ENCODE measurements at regions not wholly inside any gene's neighbourhood (a gene's known extent, or its start where the extent isn't known, plus 50 kb on each side); places are given as distances from the start of the nearest gene placed in this dataset.

DNA sequence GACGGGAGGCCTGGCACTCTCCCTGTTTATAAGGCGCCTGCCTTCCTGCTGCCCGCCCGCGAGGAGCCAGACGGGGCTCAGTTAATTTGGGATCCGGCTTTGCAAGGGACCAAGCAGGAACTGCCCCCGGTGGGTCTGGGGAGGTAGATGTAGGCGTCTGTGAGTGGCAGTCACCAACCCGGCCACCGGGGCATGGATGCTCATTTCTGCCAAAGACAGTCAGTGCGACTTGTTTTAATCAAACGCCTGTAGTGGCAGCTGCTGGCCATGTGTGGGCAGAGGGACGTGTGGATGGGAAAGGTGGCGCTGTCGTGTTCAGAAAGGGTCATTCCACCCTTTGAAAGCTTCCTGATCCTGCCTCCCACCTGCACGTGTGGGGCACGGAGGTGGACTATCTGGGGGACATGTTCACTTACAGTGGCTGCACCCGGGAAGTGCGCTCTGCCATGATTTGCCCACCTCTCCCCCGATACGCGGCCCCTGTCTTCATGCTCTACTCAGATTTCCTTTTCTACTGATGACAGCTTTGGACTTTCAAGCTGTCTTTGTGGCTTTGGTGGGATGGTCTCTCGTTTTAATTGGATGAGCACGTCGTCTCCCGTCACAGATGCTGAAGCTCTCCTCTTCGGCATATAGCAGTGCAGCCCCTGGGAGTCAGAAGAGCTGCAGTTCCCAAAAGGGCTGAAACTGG lies 60.3 kb upstream of the CIBAR2 start:
- DNase-seq (ENCODE audit: missing footprints) (no peak), ATAC-seq (peak; percentile 30)
- intact Hi-C loops (cut with DNase I) = loop anchor here (5.0 kb wide), 2 partner anchors 35 to 50 kb away; no protein-coding TSS in a partner anchor

DNA sequence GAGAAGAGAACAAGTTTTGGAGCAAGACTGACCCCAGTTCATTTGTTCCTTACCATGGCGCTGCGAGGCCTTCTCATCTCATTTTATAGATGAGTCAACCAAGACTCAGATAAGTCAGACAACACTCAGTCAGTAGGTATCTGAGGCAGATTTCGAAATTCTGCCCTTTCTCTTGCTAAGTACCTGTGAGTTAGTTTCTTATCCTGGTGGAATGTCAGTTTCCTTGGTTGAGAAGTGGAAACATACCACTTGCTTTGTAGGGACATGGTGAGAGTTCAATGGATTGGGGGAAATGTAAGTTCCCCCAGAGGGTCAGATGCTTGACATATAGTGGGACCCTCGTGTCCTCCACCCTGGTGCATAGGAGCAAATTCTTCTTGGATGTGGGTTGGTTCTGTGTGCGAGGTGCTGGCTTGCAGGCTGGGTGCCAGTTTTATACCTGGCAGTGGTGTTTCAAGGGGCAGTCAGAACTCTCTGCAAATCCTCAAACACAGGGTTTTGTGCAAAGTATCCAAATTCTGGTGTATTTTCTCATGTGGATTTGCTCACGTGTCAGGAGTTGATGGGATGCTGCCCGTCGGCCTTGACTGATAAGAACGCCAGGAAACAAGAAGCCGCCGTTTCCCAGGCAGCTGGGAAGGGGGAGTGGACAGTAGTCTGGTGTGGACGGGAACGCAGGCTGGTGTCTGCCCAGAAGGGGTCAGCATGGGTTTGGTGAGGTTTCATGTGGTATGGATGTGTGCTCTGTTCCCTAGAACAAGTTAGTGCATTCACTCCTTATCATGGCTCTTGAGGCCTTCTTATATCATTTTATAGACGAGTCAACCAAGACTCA lies 61.1 kb upstream of the CIBAR2 start:
- DNase-seq (ENCODE audit: missing footprints) (no peak), ATAC-seq (no peak)
- intact Hi-C loops (cut with DNase I) = loop anchor here (5.0 kb wide), 2 partner anchors 34 to 51 kb away; no protein-coding TSS in a partner anchor

DNA sequence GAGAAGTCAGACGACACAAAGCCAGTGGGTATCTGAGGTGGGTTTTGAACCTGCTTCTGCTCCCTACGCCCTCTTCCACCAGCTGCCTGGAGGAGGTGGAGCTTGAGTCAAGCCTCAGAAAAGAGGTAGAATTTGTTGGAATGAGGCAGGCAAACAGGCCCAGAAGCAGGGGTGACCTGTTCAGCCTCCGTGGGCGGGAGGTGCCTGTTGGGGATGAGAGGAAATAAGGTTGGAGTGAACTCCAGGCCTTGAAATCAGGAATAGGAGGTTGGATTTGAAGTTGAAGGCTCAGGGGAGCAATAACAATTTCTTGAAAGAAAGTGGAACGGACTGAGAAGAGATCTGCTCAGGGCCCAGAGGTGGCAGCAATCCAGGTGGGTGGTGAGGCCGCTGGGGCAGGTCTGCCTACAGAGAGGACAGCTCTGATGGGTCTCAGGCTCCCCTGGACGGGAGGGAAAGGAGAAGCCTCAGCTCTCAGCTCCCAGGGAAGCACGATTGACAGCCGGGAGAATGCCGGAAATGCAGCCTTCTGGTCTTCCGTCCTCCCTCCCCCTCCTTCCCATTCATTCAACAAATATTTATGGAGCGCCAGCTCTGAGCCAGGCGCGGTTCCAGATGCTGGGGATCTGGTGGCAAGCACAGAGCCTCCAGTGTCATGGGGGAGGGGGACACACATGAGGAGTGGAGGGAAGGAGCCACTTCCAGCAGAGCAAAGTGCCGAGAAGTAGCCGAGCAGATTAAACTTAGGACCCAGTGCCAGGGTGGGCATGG lies 61.9 kb upstream of the CIBAR2 start:
- ATAC-seq = no peak
- intact Hi-C loops (cut with DNase I) = loop anchor here (5.0 kb wide), 2 partner anchors 33 to 52 kb away; no protein-coding TSS in a partner anchor

DNA sequence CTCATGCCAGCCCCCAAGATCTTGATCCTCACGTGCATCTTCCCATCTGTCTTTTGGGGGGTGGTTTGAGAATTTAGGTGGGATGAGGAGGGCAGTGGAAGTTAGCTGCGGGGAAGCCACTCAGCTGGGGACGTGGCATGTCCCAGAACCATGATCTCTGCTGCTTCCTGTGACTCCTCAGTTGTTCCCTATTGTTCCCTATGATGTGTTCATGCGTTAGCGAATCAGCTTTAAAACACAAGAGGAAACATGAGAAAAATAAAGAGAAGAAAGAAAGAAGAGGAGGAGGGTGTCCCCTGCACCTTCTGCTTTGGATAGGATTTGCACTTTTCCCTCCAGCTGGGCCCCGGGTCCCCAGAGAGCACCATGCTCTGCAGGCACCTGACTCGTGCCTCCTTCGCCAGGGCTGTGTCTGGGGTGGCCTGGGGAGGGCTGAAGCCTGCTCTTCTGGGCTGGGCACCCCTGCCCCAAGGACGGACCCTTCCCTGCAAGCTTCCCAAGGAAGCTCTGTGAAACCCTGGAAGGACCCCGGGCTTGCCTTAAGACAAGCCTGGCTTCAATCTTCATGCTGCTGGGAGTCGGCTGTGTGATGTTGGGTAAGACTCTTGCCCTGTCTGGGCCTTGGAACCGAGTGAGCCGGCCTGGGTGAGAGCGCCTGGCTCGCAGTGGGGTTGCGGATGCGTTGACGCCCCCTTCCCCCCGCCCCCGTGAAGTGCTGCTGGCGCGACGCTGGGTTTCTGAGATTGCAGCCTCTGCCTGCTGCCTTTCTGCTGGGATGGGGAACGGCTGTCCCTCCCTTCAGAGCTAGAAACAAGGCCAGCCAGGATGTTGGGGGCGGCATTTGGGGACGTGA lies 62.8 kb upstream of the CIBAR2 start:
- DNase-seq (ENCODE audit: missing footprints) = no peak
- intact Hi-C loops (cut with DNase I) = loop anchor here (5.0 kb wide), 2 partner anchors 32 to 53 kb away; no protein-coding TSS in a partner anchor

More for the DNA sequence above, 61.9 kb upstream of the CIBAR2 start:
- DNase-seq (ENCODE audit: missing footprints) = no peak

DNA sequence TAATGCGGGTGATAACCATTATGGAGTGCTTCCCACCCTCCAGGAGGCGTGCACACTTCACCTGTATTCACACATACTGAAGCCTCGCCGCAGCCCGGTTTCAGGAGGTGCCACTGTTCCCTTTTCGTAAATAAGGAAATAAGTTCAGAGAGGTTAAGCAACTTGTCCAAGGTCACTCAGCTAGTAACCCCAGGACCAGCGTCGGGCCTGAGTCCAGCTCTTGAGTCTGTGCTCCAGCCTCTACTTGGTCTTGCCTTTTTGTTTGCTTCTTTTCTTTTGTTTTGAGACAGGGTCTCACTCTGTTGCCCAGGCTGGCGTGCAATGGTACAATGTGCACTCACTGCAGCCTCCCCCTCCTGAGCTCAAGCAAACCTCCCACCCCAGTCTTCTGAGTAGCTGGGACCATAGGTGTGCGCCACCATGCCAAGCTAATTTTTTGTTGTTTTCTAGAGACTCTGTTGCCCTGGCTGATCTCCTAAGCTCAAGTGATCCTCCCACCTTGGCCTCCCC lies 63.5 kb upstream of the CIBAR2 start:
- intact Hi-C loops (cut with DNase I) = no loop called here
- no peak for DNase-seq (ENCODE audit: missing footprints)
- ATAC-seq = no peak

More for the DNA sequence above, 62.8 kb upstream of the CIBAR2 start:
- no peak for ATAC-seq

DNA sequence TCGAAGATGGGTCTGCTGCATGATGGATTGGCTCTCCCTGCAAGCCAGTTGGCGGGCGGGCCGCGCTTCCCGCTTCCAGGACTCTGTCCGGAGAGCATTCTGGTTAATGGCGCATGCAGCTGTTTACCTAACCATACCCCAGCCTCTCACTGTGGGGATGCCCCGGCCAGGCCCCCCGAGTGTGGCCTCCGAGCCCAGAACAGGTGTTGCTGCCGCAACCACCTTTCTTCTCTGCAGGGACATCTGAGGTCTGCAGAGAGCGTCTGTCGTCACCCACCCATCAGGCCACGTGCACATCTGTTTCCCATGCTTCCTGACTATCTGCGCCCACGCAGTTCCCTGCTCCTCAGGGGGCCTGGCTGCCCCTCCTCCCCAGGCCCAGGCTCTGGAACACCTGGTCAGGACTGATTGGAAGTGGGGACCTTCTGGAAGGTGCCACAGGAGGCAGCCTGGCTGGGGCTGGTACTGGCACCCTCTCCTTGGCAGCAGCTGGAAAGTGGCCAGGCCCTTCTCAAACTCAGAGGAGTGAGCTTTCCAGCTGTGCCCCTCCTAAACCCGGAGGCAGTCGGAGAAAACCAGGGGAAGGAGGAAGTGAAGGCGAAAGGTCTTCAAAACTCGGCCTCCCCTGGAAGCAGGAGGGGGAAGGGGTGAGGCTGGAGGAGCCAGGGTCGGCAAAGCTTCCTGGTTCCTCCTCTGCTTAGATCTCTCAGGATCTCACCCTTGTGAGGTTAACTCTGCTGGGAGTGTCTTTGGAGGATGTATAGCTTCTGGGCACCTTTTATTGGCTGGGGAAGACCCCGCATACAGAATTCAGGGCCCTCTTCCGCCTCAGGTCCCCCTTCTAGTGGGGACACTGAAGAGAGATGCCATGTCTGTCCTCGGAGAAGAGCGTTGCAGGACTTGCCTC lies 64.5 kb upstream of the CIBAR2 start:
- intact Hi-C loops (cut with DNase I) = no loop called here
- DNase-seq (ENCODE audit: missing footprints) = no peak
- no peak for ATAC-seq

DNA sequence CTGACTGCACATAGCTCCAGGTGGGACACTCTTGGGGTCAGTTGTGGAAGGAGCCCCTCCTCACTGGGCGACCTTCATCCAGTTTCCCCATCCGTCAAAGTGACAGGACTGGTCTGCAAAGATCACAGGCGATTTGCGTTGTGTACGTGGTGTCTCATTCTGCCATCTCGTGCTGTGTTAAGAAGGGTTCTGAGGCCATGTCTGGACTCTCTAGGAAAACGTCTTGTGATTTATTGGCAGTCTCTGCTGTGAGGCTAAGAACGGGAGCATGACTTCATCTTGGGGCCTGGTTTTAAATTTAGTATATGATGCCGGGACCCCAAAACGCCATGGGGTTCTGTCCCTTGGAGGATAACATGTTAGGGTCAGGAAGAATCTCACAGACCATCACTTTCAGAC lies 65.2 kb upstream of the CIBAR2 start:
- DNase-seq (ENCODE audit: missing footprints) (no peak), ATAC-seq (no peak)
- intact Hi-C loops (cut with DNase I) = no loop called here

DNA sequence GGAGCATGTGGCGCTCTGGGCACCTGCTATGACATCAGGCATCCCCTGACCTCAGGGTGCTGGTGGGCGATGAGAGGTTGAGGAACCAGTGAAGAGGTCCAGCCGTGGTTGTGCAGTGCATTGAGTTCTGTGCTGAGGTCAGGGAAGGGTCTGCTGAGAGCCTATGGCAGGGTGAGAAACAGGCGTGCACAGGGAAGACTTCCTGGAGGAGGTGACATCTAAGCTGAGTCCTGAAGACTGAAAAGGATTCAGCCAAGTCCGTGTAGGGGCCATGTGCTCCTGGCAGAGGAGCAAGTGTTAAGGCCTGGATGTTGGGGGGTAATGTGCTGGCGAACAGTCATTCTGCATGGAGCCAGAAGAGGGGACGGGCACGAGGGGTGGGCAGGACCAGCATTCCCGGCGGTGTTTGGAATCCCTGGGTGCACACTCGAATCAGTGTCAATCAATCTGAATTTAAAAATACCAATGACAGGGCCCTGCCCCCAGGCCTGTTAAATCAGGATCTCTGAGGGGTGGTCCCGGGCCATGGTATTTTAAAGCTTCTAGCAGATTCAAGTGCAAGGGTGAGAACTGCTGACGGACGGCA lies 65.8 kb upstream of the CIBAR2 start:
- intact Hi-C loops (cut with DNase I) = no loop called here
- ATAC-seq (no peak), DNase-seq (ENCODE audit: missing footprints) (no peak)

DNA sequence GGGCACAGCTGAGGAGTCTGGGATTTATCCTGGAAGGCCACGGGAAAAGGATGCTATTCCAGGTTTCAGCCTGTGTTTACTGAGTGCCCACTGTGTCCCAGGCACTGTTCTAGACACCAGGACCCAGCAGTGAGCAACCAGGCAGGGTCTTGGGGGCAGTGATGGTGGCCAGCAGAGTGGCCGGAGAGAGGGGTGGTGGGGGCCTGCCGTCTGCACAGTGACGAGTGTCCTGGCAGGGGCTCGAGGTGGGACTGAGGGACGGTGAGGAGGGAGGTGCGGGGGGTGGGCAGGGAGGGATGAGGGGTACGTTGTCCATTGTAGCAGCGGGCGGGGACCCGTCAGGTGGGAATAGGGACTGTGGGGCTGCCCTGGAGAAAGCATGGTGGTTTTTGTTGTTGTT lies 66.3 kb upstream of the CIBAR2 start:
- intact Hi-C loops (cut with DNase I) = no loop called here
- DNase-seq (ENCODE audit: missing footprints) (no peak), ATAC-seq (no peak)

DNA sequence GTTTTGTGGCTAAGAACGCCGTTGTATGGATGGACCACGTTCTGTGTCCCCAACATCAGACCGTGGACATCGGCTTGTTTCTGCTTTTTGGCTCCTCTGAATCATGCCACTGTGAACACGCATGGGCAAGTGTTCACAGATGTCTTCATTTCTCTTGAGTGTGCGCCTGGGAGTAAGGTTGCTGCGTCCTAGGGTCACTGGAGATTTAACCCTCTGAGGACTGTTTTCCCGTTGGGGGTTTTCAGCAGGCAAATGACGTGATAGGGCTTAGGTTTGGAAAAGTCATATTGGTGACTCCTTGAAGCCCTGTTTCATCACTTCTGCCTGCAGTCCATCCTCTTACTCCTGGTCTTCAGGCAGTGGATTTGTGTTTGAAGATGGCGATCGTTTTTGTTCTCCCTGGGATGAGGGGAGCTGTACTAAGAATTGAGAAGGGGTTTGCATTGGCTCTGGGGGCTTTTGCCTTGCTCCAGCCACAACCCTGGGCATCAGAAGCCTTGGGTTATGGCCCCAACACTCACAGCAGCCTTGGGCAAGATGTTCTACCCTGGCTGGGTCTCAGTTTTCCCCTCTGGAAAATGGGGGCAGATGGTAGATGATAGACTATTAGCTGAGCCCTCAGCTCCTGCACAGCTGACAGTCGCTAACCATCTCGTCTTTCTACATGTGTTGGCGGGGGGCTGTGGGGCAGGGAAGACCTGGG lies 67.2 kb upstream of the CIBAR2 start:
- DNase-seq (ENCODE audit: missing footprints) (no peak), ATAC-seq (no peak)
- intact Hi-C loops (cut with DNase I) = no loop called here

DNA sequence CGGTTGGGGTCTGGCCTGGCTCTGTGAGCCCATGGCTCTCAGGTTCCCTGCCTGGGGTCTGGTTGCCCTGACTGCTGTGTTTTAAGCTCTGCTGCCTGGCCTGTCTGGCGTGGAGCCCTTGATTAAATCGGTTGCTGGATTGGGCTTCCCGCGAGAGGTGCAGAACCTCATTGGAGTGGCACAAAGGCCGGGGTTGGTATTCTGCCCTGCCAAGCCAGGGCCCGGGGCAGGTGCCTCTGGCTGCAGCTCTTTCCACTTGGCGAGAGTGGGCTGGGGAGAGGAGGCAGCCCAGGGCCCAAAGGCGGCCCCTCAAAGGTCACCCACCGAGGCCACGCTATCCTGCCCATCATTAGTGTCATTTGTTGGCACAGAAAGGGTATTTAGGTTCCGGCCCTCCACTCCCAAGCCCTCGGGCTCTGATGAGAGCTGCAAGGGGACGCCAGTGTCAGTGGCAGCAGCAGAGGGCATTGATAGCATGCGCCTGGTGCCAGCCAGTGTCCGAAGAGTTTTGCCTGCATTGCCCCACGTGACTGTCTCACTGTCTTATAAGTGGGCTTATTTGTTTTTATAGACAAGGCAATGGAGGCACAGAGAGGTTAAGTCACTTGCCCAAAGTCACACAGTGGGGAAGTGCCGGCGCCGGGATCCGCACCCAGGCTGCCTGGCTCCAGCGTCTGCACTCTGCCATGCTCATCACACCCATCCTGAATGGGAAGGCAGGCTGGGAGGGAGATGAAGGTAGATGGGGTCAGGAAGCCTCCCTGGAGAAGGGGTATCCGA lies 68.0 kb upstream of the CIBAR2 start:
- intact Hi-C loops (cut with DNase I) = no loop called here
- DNase-seq (ENCODE audit: missing footprints) (no peak), ATAC-seq (no peak)

DNA sequence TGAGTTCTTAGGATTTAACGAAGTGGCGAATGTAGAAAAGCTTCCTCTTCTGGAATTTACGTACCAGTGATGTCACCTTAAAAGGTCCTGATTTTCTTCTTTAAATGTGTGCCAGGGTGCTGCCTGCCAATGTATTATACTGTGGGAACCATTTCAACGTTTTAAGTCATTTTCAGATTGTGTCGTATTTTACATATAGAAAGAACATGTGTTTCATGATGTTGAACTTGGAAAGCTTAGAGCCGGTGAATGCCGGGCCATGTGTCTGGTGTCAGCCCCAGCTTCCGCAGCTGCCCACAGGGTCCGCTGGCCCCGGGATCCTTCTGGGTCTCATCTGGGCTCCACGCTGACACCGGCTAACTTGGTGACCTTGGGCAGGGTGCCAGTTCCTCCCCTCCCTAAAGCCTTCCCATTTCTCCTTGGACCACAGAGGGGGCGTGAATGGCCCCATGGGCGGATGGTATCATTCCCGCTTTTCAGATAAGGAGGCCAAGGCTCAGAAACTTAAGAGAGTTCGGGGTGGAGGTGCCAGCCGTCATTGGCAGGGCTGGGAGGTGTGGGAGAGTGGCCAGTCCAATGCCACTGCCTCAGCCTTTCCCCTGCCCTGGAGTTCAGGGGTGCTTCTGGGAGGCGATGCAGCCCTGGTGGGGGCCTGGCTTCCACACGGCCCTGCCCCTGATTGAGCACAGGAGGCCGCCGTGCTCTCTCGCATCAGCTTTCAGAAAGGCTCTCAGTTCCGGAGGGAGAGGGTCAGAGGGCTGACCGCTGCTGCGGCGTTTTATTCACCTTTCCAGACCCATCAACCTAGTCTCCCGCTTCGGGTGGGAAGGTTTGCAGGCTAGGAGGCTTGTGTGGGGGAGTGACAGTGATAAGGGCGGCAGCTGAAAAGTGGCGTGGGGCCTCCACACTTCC lies 68.8 kb upstream of the CIBAR2 start:
- intact Hi-C loops (cut with DNase I) = no loop called here
- ATAC-seq (no peak), DNase-seq (ENCODE audit: missing footprints) (no peak)

DNA sequence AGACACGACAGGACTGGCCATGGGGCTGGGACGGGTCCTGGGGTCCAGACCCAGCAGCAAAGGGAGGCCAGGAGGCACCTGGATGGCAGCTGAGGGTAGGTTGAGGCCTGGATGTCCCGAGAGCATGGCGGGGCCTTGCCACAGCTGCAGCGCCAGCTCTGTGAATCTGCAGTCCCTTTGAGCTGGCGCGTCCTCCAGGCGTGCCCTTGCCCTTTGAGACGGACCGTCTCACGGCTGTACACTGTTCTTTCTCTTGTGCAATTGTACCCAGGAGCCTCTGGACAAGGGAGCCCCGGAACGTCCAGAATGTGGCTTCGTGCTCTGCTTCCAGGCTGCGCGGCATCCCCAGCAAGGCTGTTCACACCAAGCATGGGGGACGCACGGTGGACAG lies 69.5 kb upstream of the CIBAR2 start:
- DNase-seq (ENCODE audit: missing footprints) = no peak
- no peak for ATAC-seq

DNA sequence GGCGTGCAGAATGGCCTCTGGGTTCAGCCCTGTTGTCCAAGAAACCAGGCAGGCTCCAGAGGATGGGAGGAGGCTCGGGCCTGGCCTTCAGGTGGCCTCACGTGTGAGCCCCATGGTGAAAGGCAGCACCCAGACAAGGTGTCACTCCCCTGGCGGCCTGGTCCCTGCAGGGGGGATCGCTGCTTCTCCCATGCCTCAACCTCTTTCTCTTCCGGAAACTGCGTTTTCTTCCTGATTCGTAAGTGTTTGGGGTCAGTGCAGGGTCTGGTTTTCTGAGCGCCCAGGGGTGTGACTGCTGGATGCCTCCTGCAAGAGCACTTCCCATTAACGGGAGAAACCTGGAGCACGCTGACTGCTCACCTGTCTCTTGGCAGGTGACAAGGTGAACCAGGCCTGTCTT lies 70.0 kb upstream of the CIBAR2 start:
- intact Hi-C loops (cut with DNase I) = no loop called here
- ATAC-seq (no peak), DNase-seq (ENCODE audit: missing footprints) (no peak)

More for the DNA sequence above, 69.5 kb upstream of the CIBAR2 start:
- intact Hi-C loops (cut with DNase I) = no loop called here

DNA sequence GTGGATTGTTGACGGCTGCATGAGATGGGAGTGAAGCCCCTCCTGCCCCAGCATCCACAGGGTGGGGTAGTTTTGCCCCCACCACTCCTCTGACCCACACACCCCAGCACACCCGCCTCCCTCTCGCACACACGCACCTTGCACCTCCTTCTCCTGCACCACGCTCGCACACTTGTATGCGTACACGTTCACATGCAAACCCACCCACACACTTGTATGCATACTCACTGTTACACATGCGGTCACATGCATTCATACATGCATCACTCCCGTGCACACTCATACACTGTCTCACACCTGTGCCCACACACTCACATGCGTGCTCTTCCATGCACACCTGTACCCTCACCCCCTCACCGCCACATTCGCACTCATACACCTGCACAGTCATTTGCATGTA lies 70.5 kb upstream of the CIBAR2 start:
- DNase-seq (ENCODE audit: missing footprints) (no peak), ATAC-seq (no peak)
- intact Hi-C loops (cut with DNase I) = no loop called here

Measured in Right ventricle myocardium inferior (tissue), 1 donor.